SK-N-MC (cell line): ENCODE measurements at regions not wholly inside any gene's neighbourhood (a gene's known extent, or its start where the extent isn't known, plus 50 kb on each side); places are given as distances from the start of the nearest gene placed in this dataset.

Experiments used
- DNase-seq: peaks from one replicate; pipeline ENCODE4 v3.0.0-alpha.2; 2011; ENCODE audit warnings: low read depth, low spot score
- H3K27ac ChIP-seq: fragments of 200-600 bp; sonication (generic); 2 replicates; pipeline ENCODE4 v1.5.1; 2016; ENCODE audit warnings: mixed run types
- H3K36me3 ChIP-seq: fragments of 200-600 bp; sonication (generic); 2 replicates; pipeline ENCODE4 v1.6.1; 2017; ENCODE audit warnings: antibody characterized with exemption, low read length, mixed read lengths; ENCODE audit not compliant: insufficient read depth
- H3K4me3 ChIP-seq: fragments of 200-600 bp; sonication (generic); 2 replicates; pipeline ENCODE4 v1.5.1; 2016
- H3K9ac ChIP-seq: fragments of 200-600 bp; sonication (generic); 2 replicates; pipeline ENCODE4 v1.8.0; 2017; ENCODE audit warnings: mixed run types, mixed read lengths; ENCODE audit not compliant: insufficient read length
- H3K9me3 ChIP-seq: fragments of 200-600 bp; sonication (generic); 2 replicates; pipeline ENCODE4 v1.6.1; 2017; ENCODE audit warnings: low read depth, mild to moderate bottlenecking, antibody characterized with exemption, low read length, moderate library complexity, mixed read lengths
- EZH2 ChIP-seq: fragments of 200-600 bp; sonication (generic); IDR thresholded peaks from one replicate; pipeline ENCODE4 v1.6.1; 2017; ENCODE audit warnings: antibody characterized with exemption
- FOXP2 ChIP-seq: optimal IDR thresholded peaks from 2 replicates; pipeline ENCODE3; 2011; ENCODE audit warnings: mild to moderate bottlenecking, moderate library complexity; ENCODE audit not compliant: insufficient read depth; ENCODE audit errors: extremely low read length, control extremely low read depth
- POLR2AphosphoS5 ChIP-seq: IDR thresholded peaks from 2 replicates; pipeline ENCODE4 v1.6.1; 2012; ENCODE audit warnings: mild to moderate bottlenecking, low read depth, low read length, borderline replicate concordance

DNA sequence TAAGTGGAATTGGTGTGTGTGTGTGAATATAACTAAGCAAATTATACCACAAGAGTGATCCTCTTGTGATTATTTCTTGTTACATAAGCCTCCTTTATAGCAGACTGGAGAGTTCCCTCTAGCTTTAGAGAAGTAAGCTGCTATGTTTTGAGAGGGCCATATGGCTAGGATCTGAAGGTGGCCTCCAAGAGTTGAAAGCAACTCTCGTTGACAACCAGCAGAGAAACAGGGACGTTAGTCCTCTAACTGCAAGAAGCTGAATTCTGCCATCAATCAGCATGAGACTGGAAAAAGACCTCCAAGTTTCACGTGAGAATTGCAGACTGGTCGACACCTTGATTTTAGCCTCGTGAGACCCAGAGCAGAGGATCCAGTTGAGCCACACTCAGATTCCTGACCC, 278.5 kb upstream of the ZNF717 start:
- Histone ChIP-seq H3K9me3 (no peaks in the 10 kb centered on the region), H3K36me3 (no peaks in the 10 kb centered on the region), H3K27ac (no peak overlapping the region), H3K4me3 (no peak overlapping the region), H3K9ac (no peak overlapping the region)
- TF ChIP-seq EZH2: no peak
- no peak for TF ChIP-seq POLR2AphosphoS5
- DNase-seq: no peak

DNA sequence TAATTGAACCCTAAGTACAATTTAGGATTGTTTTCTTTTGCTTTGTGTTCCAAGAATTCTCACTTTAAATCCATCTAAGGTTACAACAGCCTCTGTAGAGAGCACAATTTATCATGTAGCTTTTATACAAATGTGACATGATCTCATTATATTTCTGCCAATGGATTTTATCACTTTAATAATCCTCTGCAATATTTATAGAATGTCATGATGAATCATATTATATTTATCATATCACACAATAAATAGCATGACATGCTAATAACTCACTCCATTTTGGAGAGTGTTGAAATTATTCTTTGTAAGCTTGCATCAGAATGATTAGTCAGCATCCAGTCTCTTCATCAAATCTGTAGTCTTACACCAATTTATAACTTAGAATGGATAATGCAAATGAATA, 280.6 kb upstream of the ZNF717 start:
- H3K4me3 ChIP-seq: no peak overlapping the region
- H3K9me3 ChIP-seq: no peaks in the 10 kb centered on the region
- no peak overlapping the region for H3K27ac ChIP-seq
- no peak overlapping the region for H3K9ac ChIP-seq
- no peak for DNase-seq
- H3K36me3 ChIP-seq: no peaks in the 10 kb centered on the region
- TF ChIP-seq FOXP2 (no peak), POLR2AphosphoS5 (no peak), EZH2 (no peak)

DNA sequence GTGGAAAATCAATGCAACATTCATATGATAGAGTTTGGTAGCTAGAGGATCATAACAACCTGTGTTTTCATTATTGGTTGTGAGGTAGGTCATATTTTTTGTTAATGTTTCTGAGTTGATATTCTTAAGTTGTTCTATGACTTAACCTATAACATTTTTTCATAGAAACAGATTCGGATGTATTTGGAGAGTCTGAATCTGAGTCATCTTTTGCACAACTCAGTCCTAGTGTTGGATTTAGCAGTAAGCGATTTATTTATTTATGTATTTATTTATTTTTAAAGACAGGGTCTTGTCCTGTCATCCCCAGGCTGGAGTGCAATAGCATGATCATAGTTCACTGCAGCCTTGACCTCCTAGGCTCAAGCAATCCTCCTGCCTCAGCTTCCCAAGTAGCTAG, 292.8 kb upstream of the ZNF717 start:
- Histone ChIP-seq H3K27ac (no peak overlapping the region), H3K9me3 (no peaks in the 10 kb centered on the region), H3K9ac (no peak overlapping the region), H3K4me3 (no peak overlapping the region), H3K36me3 (no peaks in the 10 kb centered on the region)
- no peak for DNase-seq
- TF ChIP-seq POLR2AphosphoS5: no peak
- no peak for TF ChIP-seq FOXP2
- no peak for TF ChIP-seq EZH2

DNA sequence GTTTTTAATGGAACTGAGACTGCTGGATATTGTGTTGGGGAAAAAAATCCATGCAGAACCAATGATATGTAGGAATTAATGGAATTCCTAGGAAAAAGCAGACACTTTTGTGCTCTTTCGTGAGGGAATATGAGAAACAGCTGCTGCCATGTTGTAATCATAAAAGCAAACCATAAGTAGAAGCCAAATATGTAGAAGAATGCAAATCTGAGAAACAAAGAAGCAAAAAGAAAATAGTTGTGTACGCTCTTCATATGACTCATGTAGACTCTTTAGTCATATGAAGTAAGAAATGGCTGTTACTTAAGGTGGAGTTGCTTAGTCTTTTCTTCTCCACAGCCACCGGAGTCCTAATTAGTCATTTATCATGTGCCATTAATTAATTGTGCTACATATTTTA, 298.6 kb upstream of the ZNF717 start:
- no peak overlapping the region for H3K27ac ChIP-seq
- H3K4me3 ChIP-seq: no peak overlapping the region

DNA sequence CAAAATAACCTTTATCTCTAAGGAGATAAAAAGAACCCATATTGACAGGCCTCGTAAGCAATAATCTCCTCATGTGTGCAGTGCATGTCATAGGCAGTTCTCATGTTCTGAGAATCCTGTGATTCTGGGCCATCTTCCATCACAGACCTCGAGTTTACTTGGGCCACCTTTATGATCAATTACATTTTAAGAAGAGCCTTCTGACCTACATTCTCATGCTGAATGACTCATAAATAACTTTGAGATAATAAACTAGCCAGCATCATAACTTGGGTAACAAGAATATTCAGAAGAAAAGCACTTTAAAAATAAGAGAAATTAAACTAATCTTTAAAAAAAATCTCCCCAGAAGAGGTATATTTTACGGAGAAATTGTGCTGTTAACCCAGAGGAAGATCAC, 310.7 kb upstream of the ZNF717 start:
- Histone ChIP-seq H3K9me3 (no peaks in the 10 kb centered on the region), H3K36me3 (no peaks in the 10 kb centered on the region), H3K27ac (no peak overlapping the region), H3K4me3 (no peak overlapping the region), H3K9ac (no peak overlapping the region)
- TF ChIP-seq POLR2AphosphoS5 (no peak), EZH2 (no peak), FOXP2 (no peak)
- DNase-seq: no peak

More for the DNA sequence above, 298.6 kb upstream of the ZNF717 start:
- Histone ChIP-seq H3K9ac (no peak overlapping the region), H3K9me3 (no peaks in the 10 kb centered on the region), H3K36me3 (no peaks in the 10 kb centered on the region)
- DNase-seq: no peak
- no peak for TF ChIP-seq FOXP2

DNA sequence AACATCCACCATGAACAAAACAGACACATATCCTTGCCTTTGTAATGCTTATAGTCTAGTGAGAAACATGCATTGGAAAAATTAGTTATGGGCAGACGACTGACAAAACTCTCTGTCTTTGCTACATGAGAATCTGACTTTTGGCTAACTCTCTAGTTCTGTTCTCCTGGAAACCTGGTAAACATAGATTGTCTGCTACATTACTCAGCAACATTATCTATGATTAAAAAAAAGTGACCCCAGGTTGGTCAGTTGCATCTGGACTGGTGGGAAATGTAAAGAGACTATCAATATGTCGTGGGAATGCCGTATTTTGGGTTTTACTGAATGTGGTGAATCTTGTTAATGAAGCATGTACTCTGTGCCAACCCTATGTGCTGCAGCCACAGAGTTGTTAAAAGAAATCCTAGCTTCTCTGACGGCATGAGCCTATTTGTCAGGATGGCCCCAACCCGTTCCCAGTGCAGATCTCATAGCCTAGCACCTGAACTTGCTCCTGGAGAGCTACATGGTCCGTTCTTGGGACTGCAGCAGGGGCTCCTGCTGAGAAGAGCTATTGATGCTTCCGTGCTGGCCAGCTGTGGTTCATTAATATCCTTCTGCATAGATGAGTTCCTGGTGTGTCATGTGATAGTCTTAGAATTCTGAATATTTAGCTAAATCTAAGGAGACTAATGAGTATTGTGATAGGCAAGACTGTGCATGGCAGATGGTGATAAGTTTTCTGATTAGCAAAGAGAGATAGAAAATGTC, 311.7 kb upstream of the ZNF717 start:
- H3K4me3 ChIP-seq: no peak overlapping the region
- H3K36me3 ChIP-seq: no peaks in the 10 kb centered on the region
- H3K9ac ChIP-seq: no peak overlapping the region
- TF ChIP-seq EZH2 (no peak), POLR2AphosphoS5 (no peak), FOXP2 (no peak)
- H3K9me3 ChIP-seq: no peaks in the 10 kb centered on the region
- no peak for DNase-seq
- no peak overlapping the region for H3K27ac ChIP-seq

DNA sequence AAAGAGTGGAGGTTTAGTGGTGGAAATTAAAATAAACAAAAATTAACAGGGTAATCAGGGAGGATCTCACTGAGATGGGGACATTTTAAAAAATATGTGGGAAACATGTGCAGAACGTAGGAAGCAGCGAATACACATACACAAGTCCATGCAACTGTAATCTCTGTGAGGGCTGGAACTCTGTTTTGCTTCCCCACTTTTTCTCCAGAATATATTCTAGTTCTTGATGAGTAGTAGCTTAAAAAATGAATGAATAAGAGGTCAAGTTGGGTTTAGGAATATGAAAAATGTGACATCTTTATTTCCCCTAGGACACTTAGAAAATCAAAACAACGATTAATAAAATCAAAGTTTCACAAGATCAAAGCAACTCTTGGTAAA, 312.2 kb upstream of the ZNF717 start:
- Histone ChIP-seq H3K4me3 (no peak overlapping the region), H3K36me3 (no peaks in the 10 kb centered on the region), H3K9me3 (no peaks in the 10 kb centered on the region), H3K27ac (no peak overlapping the region), H3K9ac (no peak overlapping the region)
- TF ChIP-seq POLR2AphosphoS5 (no peak), FOXP2 (no peak), EZH2 (no peak)
- DNase-seq: no peak

DNA sequence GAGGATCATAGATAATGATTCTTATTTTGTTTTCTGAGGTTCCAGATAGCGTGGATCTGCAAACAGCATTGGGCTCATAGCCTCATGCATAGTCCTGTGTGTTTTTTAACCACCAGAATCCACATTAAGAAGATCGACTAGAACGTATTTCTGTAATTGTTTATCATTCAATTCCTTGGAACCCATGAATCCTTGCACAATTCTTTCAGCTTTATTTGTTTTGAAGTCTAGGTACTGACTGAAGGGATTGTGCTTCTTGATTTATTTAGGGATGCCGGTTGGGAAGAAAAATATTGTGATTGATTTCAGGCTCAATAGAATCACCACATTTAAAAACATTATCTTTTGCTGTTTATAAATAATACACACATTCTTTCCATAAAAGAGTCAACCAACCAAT, 314.6 kb upstream of the ZNF717 start:
- TF ChIP-seq FOXP2: no peak
- TF ChIP-seq POLR2AphosphoS5: no peak
- no peak for TF ChIP-seq EZH2
- Histone ChIP-seq H3K9ac (no peak overlapping the region), H3K4me3 (no peak overlapping the region), H3K9me3 (no peaks in the 10 kb centered on the region), H3K36me3 (no peaks in the 10 kb centered on the region), H3K27ac (no peak overlapping the region)
- DNase-seq: no peak

DNA sequence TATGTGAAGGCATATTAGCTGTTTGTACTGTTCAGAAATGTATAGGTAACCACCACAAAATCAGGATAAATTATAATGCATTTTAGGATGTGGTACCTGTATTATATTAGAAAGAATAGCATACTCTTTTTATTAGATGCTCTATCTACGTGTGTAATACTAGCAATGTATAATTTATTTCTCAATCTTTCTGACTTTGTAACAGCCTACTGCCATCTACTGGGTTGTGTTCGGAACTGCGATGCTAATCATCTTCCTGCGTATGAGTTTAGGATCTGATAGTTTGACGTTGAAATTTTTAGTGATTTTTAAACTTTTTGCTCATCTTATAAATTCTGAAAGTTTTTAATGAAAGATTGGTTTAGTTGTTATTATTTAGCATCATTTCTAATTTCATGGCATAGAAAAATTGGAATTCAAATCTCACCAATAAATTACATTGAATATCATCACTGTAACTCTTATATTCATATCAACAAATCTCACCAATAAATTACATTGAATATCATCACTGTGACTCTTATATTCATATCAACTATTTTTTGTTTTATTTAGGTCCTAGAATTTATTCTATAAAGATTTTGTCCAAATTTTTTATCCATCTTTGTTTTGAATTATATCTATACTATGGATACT, 322.7 kb upstream of the ZNF717 start:
- no peak for TF ChIP-seq EZH2
- no peak for TF ChIP-seq POLR2AphosphoS5
- no peak for TF ChIP-seq FOXP2
- H3K36me3 ChIP-seq: no peaks in the 10 kb centered on the region
- DNase-seq: no peak
- no peak overlapping the region for H3K9ac ChIP-seq
- H3K4me3 ChIP-seq: no peak overlapping the region
- H3K27ac ChIP-seq: no peak overlapping the region
- no peaks in the 10 kb centered on the region for H3K9me3 ChIP-seq
